ENCODE measurements at regions not wholly inside any gene's neighbourhood (a gene's known extent, or its start where the extent isn't known, plus 50 kb on each side); places are given as distances from the start of the nearest gene placed in this dataset.

DNA sequence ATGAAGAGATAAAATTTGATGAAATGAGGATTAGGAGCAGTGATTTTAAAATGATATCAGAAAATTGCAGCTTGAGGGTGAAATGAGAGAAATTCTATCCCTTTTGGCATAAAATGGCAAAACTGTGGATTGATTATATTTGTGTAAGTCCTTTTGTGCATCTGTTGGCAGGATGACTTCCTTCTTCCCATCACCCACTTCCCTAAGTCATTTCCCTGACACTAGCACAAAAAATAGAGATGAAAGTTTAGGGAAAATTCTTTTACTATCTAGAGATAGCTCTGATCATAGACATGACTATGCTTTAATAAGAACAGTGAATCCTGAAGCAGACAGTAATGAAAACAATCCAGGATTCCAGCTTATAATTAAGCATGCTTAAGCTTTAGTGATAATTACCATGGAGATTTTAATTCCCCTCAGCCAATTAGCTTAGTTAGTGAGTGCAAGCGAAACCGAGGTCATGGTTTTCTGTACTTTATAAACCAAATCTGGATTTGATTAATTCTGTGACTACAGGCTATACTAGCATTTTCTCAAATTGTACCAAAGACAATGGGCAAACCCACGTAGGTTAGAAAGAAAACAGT lies 163.6 kb upstream of the TARS1 start:
- H3K79me2 ChIP-seq (ENCODE audit: control insufficient read depth, insufficient read depth, low read length): no peaks in the 10 kb centered on the region
- ChIA-PET CTCF (interaction anchor here (1.1 kb wide), 1 partner anchor 96 kb away, joined by 3 read pairs; no protein-coding TSS in a partner anchor), POLR2A (no interaction called here)
- H3K9ac ChIP-seq (replicated peaks; ENCODE audit: extremely low read depth, insufficient read depth, low read length): no peak overlapping the region
- H3K9me1 ChIP-seq (replicated peaks; ENCODE audit: control insufficient read depth, extremely low read depth, insufficient read depth, low read length): no peaks in the 10 kb centered on the region
- intact Hi-C loops (cut with micrococcal nuclease): no loop called here
- H3K4me2 ChIP-seq (ENCODE audit: insufficient read depth, low read length): no peak overlapping the region
- no peak overlapping the region for H3K4me3 ChIP-seq (replicated peaks in 1 of 3; ENCODE audit: insufficient read depth in 1 of 3, low read depth in 1 of 3, low read length in 3 of 3)
- H3K9me3 ChIP-seq (replicated peaks; ENCODE audit: control insufficient read depth, insufficient read depth, low read length): no peaks in the 10 kb centered on the region
- TF ChIP-seq POLR2A (IDR thresholded peaks at IDR 0.05; ENCODE audit: low read depth, low read length): no peak
- TF ChIP-seq EZH2 (IDR thresholded peaks at IDR 0.05; ENCODE audit: borderline replicate concordance, low read depth, low read length, severe bottlenecking): no peak
- no peak for TF ChIP-seq JUN (IDR thresholded peaks at IDR 0.05; ENCODE audit: borderline replicate concordance, insufficient read depth, insufficient read length, low read depth)
- TF ChIP-seq POLR2AphosphoS5 (IDR thresholded peaks at IDR 0.05; ENCODE audit: insufficient read depth, low read depth, low read length): no peak
- TF ChIP-seq MYC (IDR thresholded peaks at IDR 0.05; ENCODE audit: low read depth, low read length): no peak
- TF ChIP-seq, protein P1, sequence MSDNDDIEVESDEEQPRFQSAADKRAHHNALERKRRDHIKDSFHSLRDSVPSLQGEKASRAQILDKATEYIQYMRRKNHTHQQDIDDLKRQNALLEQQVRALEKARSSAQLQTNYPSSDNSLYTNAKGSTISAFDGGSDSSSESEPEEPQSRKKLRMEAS (IDR thresholded peaks at IDR 0.05; ENCODE audit: insufficient read depth, insufficient read length): no peak
- TF ChIP-seq FOS (IDR thresholded peaks at IDR 0.05; ENCODE audit: borderline replicate concordance, insufficient read depth, low read length): no peak
- peak; percentile 14 for DNase-seq (ENCODE audit: low read depth, low spot score)
- BruUV-seq (replicated peaks): no TSS peak
- no peak overlapping the region for H3K27ac ChIP-seq (ENCODE audit: insufficient read depth, low read depth, low read length)
- no peaks in the 10 kb centered on the region for H4K20me1 ChIP-seq (replicated peaks; ENCODE audit: control insufficient read depth, extremely low read depth, insufficient read depth, low read length)
- H3K4me1 ChIP-seq (ENCODE audit: control insufficient read depth, extremely low read depth, insufficient read depth, low read length): peaks cover 26% of the 10 kb centered on the region
- dilution Hi-C loops (cut with MboI; ENCODE audit: extremely low pct_ligation_motif_present, low sequenced_read_pairs): no loop called here
- no peak for FAIRE-seq
- no peaks in the 10 kb centered on the region for H3K36me3 ChIP-seq (ENCODE audit: control insufficient read depth in 2 of 2, extremely low read depth in 1 of 2, insufficient read depth in 2 of 2, low read length in 2 of 2)
- no peak overlapping the region for H2AFZ ChIP-seq (ENCODE audit: low read depth, low read length)
- no peaks in the 10 kb centered on the region for H3K27me3 ChIP-seq (ENCODE audit: control insufficient read depth in 2 of 2, insufficient read depth in 2 of 2, low read length in 2 of 2)

DNA sequence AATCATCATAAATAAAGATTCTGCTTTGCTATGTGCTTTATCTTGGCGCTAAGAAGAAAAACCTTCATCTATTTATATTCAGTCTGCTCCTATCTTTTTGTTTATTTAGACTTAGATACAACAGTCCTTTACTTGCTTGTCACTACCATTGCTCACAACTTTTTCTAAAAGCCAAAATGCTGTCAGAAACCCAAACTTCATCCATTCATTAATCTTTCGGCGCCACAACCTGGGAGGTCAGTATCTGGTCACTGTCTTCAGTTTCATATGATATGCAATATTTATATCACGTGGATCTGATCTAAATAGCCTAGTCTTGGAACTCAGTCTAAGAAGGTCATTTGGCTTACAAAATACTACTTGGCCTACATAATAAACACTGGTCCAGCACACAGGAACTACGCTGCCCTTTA lies 159.3 kb upstream of the TARS1 start:
- ChIA-PET CTCF (interaction anchor here (1.0 to 1.1 kb wide), 2 partner anchors 18 to 32 kb away, joined by 3 read pairs; no protein-coding TSS in a partner anchor), POLR2A (no interaction called here)
- Histone ChIP-seq H2AFZ (ENCODE audit: low read depth, low read length) (no peak overlapping the region), H3K9ac (replicated peaks; ENCODE audit: extremely low read depth, insufficient read depth, low read length) (no peak overlapping the region), H3K4me1 (ENCODE audit: control insufficient read depth, extremely low read depth, insufficient read depth, low read length) (peaks cover 9% of the 10 kb centered on the region), H3K27me3 (ENCODE audit: control insufficient read depth in 2 of 2, insufficient read depth in 2 of 2, low read length in 2 of 2) (no peaks in the 10 kb centered on the region), H3K4me2 (ENCODE audit: insufficient read depth, low read length) (no peak overlapping the region), H3K36me3 (ENCODE audit: control insufficient read depth in 2 of 2, extremely low read depth in 1 of 2, insufficient read depth in 2 of 2, low read length in 2 of 2) (no peaks in the 10 kb centered on the region), H3K9me3 (replicated peaks; ENCODE audit: control insufficient read depth, insufficient read depth, low read length) (no peaks in the 10 kb centered on the region), H3K27ac (ENCODE audit: insufficient read depth, low read depth, low read length) (no peak overlapping the region), H3K9me1 (replicated peaks; ENCODE audit: control insufficient read depth, extremely low read depth, insufficient read depth, low read length) (no peaks in the 10 kb centered on the region), H4K20me1 (replicated peaks; ENCODE audit: control insufficient read depth, extremely low read depth, insufficient read depth, low read length) (no peaks in the 10 kb centered on the region), H3K79me2 (ENCODE audit: control insufficient read depth, insufficient read depth, low read length) (no peaks in the 10 kb centered on the region), H3K4me3 (replicated peaks in 1 of 3; ENCODE audit: insufficient read depth in 1 of 3, low read depth in 1 of 3, low read length in 3 of 3) (no peak overlapping the region)
- FAIRE-seq (no peak), DNase-seq (ENCODE audit: low read depth, low spot score) (no peak)
- TF ChIP-seq POLR2AphosphoS5 (IDR thresholded peaks at IDR 0.05; ENCODE audit: insufficient read depth, low read depth, low read length) (no peak), EZH2 (IDR thresholded peaks at IDR 0.05; ENCODE audit: borderline replicate concordance, low read depth, low read length, severe bottlenecking) (no peak), FOS (IDR thresholded peaks at IDR 0.05; ENCODE audit: borderline replicate concordance, insufficient read depth, low read length) (no peak), POLR2A (IDR thresholded peaks at IDR 0.05; ENCODE audit: low read depth, low read length) (no peak), GATA2 (IDR thresholded peaks at IDR 0.05; ENCODE audit: insufficient read depth, insufficient read length, low read depth, low read length) (no peak), MYC (IDR thresholded peaks at IDR 0.05; ENCODE audit: low read depth, low read length) (no peak)
- TF ChIP-seq, protein P1 (IDR thresholded peaks at IDR 0.05; ENCODE audit: insufficient read depth, insufficient read length): no peak
- dilution Hi-C loops (cut with MboI; ENCODE audit: extremely low pct_ligation_motif_present, low sequenced_read_pairs): no loop called here
- intact Hi-C loops (cut with micrococcal nuclease): no loop called here
- no TSS peak for BruUV-seq (replicated peaks)

Data from endothelial cell of umbilical vein (primary cell).